Duodenal mucosa (tissue), 2 donors: ENCODE measurements at regions not wholly inside any gene's neighbourhood (a gene's known extent, or its start where the extent isn't known, plus 50 kb on each side); places are given as distances from the start of the nearest gene placed in this dataset.
A peak's percentile ranks its signal among the peaks of the same experiment; 100 is the strongest.

Experiments used
- H3K27ac ChIP-seq: one replicate; pipeline ENCODE4 v1.7.0; 2013; ENCODE audit warnings: low read depth, low read length
- H3K27me3 ChIP-seq, 2 donors: one replicate each; pipeline ENCODE4 v1.7.0; 2013; ENCODE audit warnings: low read length in 2 of 2, control low read depth in 1 of 2; ENCODE audit not compliant: insufficient read depth in 2 of 2, control insufficient read depth in 1 of 2
- H3K36me3 ChIP-seq, 2 donors: one replicate each; pipeline ENCODE4 v1.7.0; 2013; ENCODE audit warnings: low read length in 2 of 2, control low read depth in 1 of 2; ENCODE audit not compliant: insufficient read depth in 2 of 2, control insufficient read depth in 1 of 2
- H3K4me1 ChIP-seq, 2 donors: one replicate each; pipeline ENCODE4 v1.7.0; 2013; ENCODE audit warnings: low read length in 2 of 2, control low read depth in 1 of 2; ENCODE audit not compliant: insufficient read depth in 2 of 2, control insufficient read depth in 1 of 2
- H3K4me3 ChIP-seq, 2 donors: one replicate each; pipeline ENCODE4 v1.7.0; 2013; ENCODE audit warnings: low read length in 2 of 2, low read depth in 1 of 2
- H3K9ac ChIP-seq, 2 donors: one replicate each; pipeline ENCODE4 v1.7.0; 2013; ENCODE audit warnings: low read length in 2 of 2, low read depth in 1 of 2
- H3K9me3 ChIP-seq, 2 donors: one replicate each; pipeline ENCODE4 v1.7.0; 2013; ENCODE audit warnings: low read length in 2 of 2, control low read depth in 1 of 2; ENCODE audit not compliant: control insufficient read depth in 1 of 2

- Histone ChIP-seq H3K9ac (peak overlapping the region in 1 of 2 donors; percentile 11), H3K4me1 (peaks cover 33 to 39% of the 10 kb centered on the region in 2 donors), H3K4me3 (peak overlapping the region in 1 of 2 donors; percentile 6), H3K27ac (peak overlapping the region; percentile 60), H3K9me3 (no peaks in the 10 kb centered on the region), H3K27me3 (no peaks in the 10 kb centered on the region), H3K36me3 (no peaks in the 10 kb centered on the region)
Measured at GRCh38 chr1:67572594-67573221, 112.3 kb upstream of the GADD45A start.

- Histone ChIP-seq H3K4me3 (no peak overlapping the region), H3K4me1 (peaks cover 33 to 39% of the 10 kb centered on the region in 2 donors), H3K9me3 (no peaks in the 10 kb centered on the region), H3K27me3 (no peaks in the 10 kb centered on the region), H3K9ac (no peak overlapping the region), H3K27ac (peak overlapping the region; percentile 60), H3K36me3 (no peaks in the 10 kb centered on the region)
Measured at GRCh38 chr1:67573311-67573872, 111.6 kb upstream of the GADD45A start.

GRCh38 chr1:67574221-67574620 is 110.8 kb upstream of the GADD45A start:
- H3K27me3 ChIP-seq: no peaks in the 10 kb centered on the region

GRCh38 chr1:67575861-67576260 is 109.1 kb upstream of the GADD45A start:
- no peak overlapping the region for H3K27ac ChIP-seq
- no peaks in the 10 kb centered on the region for H3K9me3 ChIP-seq
- H3K4me1 ChIP-seq: peaks cover 27 to 28% of the 10 kb centered on the region in 2 donors
- H3K36me3 ChIP-seq: no peaks in the 10 kb centered on the region
- no peak overlapping the region for H3K9ac ChIP-seq
- H3K27me3 ChIP-seq: no peaks in the 10 kb centered on the region
- H3K4me3 ChIP-seq: no peak overlapping the region

More at GRCh38 chr1:67574221-67574620, 110.8 kb upstream of the GADD45A start:
- Histone ChIP-seq H3K27ac (no peak overlapping the region), H3K36me3 (no peaks in the 10 kb centered on the region), H3K4me1 (peaks cover 33 to 39% of the 10 kb centered on the region in 2 donors), H3K9ac (no peak overlapping the region), H3K9me3 (no peaks in the 10 kb centered on the region), H3K4me3 (no peak overlapping the region)

- no peak overlapping the region for H3K27ac ChIP-seq
- peaks cover 22% of the 10 kb centered on the region in 2 donors for H3K4me1 ChIP-seq
- H3K27me3 ChIP-seq: no peaks in the 10 kb centered on the region
- H3K36me3 ChIP-seq: no peaks in the 10 kb centered on the region
- H3K9ac ChIP-seq: no peak overlapping the region
- H3K4me3 ChIP-seq: no peak overlapping the region
- H3K9me3 ChIP-seq: no peaks in the 10 kb centered on the region
Measured at GRCh38 chr1:67576474-67576873, 108.5 kb upstream of the GADD45A start.

GRCh38 chr1:67577646-67578045 is 107.4 kb upstream of the GADD45A start:
- H3K36me3 ChIP-seq: no peaks in the 10 kb centered on the region
- no peak overlapping the region for H3K9ac ChIP-seq
- no peak overlapping the region for H3K27ac ChIP-seq
- H3K9me3 ChIP-seq: no peaks in the 10 kb centered on the region
- H3K4me3 ChIP-seq: no peak overlapping the region
- peaks cover 10 to 11% of the 10 kb centered on the region in 2 donors for H3K4me1 ChIP-seq
- H3K27me3 ChIP-seq: no peaks in the 10 kb centered on the region

GRCh38 chr1:67578397-67579020 is 106.5 kb upstream of the GADD45A start:
- H3K36me3 ChIP-seq: no peaks in the 10 kb centered on the region
- H3K9me3 ChIP-seq: no peaks in the 10 kb centered on the region
- no peak overlapping the region for H3K27ac ChIP-seq
- no peak overlapping the region for H3K9ac ChIP-seq
- H3K4me1 ChIP-seq: peaks cover 1 to 2% of the 10 kb centered on the region in 2 donors
- no peak overlapping the region for H3K4me3 ChIP-seq
- no peaks in the 10 kb centered on the region for H3K27me3 ChIP-seq

GRCh38 chr1:67579623-67580394 is 105.2 kb upstream of the GADD45A start:
- Histone ChIP-seq H3K27ac (no peak overlapping the region), H3K27me3 (no peaks in the 10 kb centered on the region), H3K9ac (no peak overlapping the region), H3K4me3 (no peak overlapping the region), H3K4me1 (no peaks in the 10 kb centered on the region), H3K9me3 (no peaks in the 10 kb centered on the region), H3K36me3 (no peaks in the 10 kb centered on the region)

- no peaks in the 10 kb centered on the region for H3K4me1 ChIP-seq
- no peaks in the 10 kb centered on the region for H3K27me3 ChIP-seq
- no peak overlapping the region for H3K27ac ChIP-seq
- no peak overlapping the region for H3K4me3 ChIP-seq
- no peaks in the 10 kb centered on the region for H3K36me3 ChIP-seq
- no peaks in the 10 kb centered on the region for H3K9me3 ChIP-seq
- no peak overlapping the region for H3K9ac ChIP-seq
Measured at GRCh38 chr1:67580691-67581403, 104.2 kb upstream of the GADD45A start.
